Pons (tissue), 1 donor: ENCODE measurements at regions not wholly inside any gene's neighbourhood (a gene's known extent, or its start where the extent isn't known, plus 50 kb on each side); places are given as distances from the start of the nearest gene placed in this dataset.
"Not testable (repeated sequence)": the region's sequence is repeated elsewhere in the genome, so short reads cannot be mapped to it uniquely, and the experiment has no call there.

Experiments used
- DNase-seq: peaks from one replicate; pipeline ENCODE4 v3.0.0-alpha.2; 2016; ENCODE audit warnings: low spot score

DNA sequence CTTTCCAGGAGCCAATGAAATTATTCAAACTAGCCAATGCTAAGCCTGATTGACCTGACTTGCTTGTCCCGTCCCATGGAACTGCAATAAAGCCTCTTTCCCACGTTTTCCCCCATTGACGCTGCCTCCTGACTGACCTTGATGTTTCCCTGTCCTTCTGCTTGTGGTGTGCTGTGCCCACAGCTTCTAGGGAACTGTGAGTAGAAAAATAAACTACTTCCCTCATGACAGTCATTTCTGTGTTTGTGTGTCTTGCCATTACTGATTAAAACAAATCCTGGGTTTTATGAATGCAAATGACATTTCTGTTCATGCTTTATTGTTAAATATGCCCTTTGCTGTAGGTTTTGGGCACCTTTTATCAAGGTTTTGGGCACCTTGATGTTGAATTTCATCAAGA is 91.3 kb upstream of the ABI1 start:
- no peak for DNase-seq

DNA sequence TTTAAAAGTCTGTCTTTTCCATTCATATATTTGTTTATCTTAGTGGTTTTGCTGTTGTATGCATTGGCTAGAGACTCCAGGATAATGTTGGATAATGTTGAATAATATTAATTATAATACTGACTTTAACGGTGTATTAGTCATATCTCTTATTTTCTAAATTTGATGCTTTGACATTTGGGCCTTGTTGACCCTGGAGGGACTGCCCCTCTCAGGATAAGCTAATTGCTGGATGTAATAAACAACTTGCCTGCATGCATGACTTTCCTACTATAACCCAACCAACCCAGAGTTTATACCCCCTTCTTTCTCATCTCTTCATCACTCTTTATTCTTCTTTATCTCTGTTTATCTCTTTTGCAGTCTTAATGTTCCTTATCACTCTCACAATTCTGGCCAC is 90.9 kb upstream of the ABI1 start:
- no peak for DNase-seq

DNA sequence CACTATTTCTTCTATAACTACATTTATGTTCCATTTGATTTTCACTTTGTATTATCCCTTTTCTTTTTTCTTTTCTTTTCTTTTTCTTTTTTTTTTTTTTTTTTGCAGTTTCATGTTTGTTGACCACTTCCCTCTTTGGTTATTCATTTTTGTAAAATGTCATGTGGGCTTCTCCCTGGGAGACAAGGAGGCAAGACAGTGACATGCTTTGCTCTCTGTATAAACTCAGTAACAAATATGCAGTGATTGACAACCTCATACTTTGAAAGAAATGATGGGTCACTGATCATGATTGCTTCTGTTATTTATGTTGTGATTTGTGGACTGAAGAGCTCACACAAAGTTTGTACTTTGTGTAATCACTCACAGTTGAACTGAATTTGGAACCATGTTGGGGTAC is 90.2 kb upstream of the ABI1 start:
- no peak for DNase-seq

DNA sequence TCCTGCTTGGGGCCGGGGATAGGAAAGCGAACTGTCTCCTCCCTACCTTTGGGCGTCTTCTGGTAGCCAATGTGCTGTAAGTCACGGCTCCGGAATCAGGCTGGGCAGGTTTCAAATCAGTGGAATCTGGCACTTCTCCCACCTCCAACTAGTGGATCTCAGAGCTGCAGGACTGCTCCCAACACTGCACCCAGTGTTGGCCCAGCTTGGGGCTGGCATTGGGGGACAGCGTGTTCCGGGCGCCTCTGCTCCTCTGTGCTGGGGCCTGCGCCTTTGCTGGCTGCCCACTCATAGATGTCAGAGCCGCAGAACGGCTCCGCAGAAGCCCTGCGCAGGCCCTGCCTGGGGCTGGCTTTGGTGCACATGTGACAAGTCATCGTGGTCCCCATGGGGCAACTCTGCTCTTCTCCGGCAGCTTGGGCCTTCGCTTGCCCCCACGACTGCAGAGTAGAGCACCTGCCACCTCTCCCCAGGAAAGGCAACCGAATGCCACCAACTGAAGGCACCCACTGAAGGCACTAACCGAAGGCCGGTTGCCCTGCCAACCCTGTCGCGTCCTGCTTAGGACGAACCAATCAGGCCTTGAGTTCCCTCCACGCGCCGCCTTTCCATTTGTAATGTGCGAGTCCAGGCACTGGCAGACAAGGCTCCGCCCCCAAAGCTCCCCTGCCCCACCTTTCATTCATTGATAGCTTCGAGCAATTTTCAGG is 85.5 kb upstream of the ABI1 start:
- DNase-seq: peak; percentile 3

DNA sequence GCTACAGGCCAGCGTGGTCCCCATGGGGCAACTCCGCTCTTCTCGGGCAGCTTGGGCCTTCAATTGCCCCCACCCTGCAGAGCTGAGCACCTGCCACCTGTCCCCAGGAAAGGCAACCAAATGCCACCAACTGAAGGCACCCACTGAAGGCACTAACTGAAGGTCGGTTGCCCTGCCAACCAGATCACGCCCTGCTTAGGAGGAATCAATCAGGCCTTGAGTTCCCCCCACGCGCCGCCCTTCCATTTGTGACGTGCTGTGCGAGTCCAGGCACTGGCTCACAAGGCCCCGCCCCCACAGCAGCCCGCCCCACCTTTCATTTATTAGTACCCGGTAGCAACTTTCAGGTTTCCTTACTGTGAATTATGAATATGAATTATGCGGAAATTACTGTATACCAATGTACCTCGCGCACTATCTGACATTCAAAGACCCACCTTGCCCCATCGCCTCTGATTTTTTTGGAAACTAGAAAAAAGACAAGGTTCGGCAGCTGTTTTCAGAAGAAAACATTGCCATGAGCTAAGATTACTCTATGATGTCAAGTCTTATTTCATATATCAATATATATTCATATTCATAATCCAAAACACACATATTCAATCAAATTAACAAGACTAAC is 83.6 kb upstream of the ABI1 start:
- no peak for DNase-seq

DNA sequence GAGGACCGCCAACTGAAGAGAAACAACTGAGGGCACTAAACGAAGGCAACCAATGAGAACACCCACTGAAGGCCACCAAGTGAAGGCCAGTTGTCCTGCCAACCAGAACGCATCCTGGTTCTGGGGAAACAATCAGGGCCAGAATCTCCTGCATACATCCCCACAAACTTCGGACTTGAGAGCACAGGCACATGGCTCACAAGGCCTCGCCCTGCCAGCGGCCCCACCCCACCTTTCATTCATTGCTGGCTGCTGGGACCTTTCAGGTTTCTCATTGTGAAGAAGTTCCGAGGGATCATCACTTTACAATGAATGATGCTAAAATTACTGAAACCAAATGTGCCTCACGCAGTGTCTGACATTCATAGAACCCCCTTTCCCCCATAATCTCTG is 79.2 kb upstream of the ABI1 start:
- DNase-seq: no peak

DNA sequence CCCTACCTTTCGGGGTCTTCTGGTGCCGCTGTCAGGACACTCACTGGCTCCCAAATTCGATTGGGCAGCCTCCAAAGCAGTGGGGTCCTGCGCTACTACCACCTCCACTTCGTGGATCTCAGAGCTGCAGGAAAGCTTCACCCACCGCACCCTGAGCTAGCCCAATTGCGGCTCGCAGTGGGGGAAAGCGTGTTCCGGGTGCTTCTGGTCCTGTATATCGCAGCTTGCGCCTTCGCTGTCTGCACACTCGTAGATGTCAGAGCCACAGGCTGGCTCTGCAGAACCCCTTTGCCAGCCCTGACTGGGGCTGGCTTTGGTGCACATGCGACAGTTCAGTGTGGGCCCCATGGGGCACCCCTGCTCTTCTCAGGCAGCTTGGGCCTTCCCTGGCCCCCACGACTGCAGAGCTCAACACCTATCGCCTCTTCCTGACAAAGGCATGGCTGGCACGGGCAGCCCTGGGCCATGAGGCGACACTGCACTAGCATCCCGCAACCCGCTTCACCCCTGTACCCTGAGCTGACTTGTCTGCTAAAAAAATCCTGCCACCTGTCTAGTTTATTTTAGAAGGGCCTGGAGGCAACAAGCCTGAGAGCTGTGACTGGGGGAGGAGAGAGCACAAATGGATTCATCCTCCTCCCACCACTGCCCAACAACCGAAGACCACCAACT is 78.7 kb upstream of the ABI1 start:
- no peak for DNase-seq

DNA sequence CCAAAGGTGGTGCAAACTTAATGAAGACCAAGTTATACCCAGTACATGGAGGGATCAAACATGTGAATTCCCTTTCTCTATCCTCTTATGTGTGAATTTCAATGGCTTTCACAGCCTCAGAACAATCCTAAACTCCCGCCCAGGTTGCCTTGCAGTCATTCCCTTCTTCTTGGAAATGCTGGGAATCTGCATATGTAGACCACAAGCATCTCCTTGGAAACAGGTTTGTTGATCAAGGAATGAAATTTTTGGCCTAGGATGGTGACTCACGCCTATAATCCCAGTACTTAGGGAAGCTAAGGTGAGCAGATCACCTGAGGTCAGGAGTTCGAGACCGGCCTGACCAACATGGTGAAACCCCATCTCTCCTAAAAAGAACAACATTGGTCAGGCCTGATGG is 77.8 kb upstream of the ABI1 start:
- no peak for DNase-seq

DNA sequence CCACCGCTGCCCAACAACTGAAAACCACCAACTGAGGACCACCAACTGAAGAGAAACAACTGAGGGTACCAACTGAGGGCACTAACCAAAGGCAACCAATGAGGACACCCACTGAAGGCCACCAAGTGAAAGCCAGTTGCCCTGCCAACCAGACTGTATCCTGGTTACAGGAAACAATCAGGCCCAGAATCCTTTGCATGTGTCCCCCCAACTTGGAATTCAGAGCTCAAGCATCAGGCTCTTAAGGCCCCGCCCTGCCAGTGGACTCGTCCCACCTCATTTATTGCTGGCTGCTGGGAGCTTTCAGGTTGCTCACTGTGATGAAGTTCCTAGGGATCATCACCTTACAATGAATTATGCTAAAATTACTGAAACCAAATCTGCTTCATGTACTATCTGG is 76.6 kb upstream of the ABI1 start:
- no peak for DNase-seq

DNA sequence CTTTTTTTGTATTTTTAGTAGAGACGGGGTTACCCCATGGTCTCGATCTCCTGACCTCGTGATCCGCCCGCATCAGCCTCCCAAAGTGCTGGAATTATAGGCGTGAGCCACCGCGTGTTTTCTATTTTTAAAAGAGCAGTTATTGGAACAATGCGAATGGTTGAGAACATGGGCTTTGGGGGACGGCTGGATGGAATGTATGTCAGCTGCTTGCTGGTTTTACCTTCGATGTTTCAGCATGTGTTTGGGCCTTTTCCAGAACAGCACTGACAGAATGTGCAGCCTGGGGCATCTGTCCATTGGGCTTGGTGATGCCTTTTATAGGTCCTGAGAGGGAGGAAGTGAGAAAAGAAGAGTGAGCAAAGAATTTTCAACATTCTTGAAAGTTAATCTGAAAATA is 73.4 kb upstream of the ABI1 start:
- not testable (repeated sequence) for DNase-seq

DNA sequence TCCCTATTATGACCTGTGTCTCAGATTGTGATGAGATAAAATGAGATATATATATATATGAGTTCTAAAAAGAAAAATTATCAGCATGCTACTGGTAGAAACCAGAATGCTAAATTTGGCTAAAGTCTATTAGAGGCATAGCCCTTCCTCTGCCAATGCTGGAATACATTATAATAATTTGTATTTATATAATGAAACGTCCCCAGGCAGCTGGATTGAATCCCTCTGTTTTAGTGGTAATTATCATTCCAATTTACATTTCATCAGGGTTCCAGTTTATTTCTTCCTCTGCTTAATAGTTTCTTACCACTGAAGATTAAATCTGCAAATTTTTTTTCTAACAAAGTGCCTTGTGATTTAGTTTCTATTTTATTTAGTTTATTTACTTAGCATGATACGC is 71.8 kb upstream of the ABI1 start:
- DNase-seq: no peak

DNA sequence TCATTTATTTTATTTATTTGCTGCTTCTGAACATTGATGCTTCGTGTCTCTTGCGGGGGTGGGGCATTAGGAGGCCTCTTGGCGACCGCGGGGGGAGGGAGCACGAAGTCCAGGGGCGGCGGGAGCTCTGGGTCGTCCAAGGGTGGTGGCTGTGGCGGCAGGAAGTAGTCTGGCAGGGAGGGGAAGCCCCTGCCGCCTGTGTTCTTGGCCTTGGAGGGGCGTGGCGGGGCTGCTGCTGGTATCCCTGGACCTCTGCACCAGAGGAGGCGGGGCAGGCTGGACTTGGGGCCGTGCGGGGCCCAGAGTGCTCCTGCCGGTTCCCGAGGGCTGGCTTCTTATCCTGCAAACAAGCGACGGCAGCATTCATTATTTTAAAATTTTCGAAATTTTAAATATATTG is 70.5 kb upstream of the ABI1 start:
- DNase-seq: no peak

DNA sequence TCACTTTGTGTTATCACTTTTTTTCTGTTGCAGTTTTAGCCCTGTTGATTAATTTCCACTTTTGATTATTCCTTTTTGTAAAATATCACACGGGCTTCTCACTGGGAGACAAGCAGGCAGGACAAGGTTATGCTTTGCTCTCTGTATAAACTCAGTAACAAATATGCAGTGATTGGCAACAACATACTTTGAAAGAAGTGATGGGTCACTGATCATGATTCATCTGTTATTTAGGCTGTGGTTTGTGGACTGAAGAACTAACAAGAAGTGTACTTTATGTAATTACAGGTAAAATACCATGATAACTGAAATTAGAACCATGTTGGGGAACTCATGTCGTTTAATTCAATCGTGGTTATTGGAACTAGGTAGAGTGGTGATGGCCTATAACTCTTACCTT is 62.1 kb upstream of the ABI1 start:
- DNase-seq: not testable (repeated sequence)

DNA sequence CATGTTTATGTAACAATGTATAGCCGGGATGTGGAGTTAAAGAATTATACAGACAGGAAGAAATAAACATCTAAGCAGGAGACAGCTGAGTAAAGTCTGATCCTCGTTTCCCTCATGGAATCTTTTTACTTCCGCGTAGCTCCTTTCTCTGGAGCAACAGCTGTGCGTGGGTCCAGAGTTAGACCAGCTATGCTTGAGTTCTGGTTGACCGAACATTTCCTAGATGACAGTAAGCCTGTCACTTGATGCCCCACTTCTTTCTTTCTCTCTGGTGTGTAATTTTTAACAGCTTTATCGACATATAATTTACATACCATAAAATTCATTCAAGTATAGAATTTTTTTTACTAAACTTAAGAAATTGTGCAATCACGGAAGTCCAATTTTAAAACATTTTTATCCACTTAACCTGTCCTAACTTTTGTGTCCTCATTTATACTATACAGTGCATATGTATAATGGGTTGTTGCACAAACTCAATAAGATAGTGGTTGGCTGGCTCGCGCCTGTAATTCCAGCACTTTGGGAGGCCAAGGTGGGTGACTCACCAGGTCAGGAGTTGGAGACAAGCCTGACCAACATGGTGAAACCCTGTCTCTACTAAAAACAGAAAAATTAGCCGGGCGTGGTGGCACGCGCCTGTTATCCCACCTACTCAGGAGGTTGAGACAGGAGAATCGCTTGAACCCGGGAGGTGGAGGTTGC is 58.5 kb upstream of the ABI1 start:
- DNase-seq: not testable (repeated sequence)

DNA sequence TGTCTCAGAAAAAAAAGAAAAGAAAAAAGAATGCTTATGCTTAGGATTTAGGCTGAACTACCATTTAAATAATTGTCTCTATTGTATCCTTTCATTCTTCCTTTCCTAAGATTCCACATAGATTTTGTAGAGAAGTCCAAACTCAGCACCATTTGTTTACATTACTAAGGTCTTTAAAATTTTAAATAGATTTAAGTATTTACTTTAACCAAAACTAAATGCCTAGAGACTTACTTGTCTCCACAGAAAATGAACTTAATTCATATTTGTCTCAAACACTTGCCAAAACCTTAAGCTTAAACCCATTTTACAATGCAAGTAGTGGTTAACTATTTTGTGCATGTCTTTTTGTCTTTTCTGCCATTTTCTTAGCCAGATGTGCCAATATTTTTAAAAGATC is 54.1 kb upstream of the ABI1 start:
- DNase-seq: no peak

DNA sequence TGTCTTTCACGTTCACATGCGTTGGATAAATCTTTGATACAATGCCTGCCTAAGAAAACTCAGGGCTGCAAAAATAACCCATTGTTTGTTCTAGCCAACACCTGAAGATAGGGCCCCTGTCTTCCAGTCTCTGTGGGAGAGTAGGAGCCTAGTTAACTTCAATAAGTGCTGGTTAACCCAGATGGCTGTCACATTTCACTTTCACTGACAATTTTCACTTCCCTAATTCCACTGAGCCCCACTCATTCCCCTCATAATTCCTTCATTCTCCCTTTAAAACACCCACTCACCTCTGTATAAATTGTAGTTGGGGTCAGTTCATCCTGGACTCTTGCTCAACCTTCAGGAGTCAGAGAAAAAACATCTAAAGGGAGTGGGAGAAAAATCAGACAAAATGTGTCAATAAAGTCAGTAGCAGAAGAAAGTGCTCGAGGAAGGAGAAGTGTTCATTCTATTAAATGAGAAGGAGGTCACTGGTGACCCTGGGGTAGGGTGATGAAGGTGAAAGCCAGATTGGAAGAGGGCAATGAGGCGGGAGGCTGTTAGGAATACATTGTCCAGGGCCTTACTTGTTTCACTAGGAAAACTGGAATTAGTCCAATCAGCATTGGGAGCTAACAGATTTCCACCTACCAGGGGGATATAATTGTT is 51.2 kb upstream of the ABI1 start:
- no peak for DNase-seq
